GM23338 (cell line): ENCODE measurements at regions not wholly inside any gene's neighbourhood (a gene's known extent, or its start where the extent isn't known, plus 50 kb on each side); places are given as distances from the start of the nearest gene placed in this dataset.

Experiments used
- ATAC-seq: fragments of 200-7000 bp; cut with Tn5 transposase; 3 replicates; pipeline ENCODE4 v1.9.1; 2020
- DNase-seq: peaks from one replicate; pipeline ENCODE4 v3.0.0-alpha.2; 2015; ENCODE audit warnings: low spot score
- H2AFZ ChIP-seq: fragments of 200-600 bp; sonication (generic); 2 replicates; pipeline ENCODE4 v1.8.0; 2016; ENCODE audit warnings: antibody characterized with exemption, mild to moderate bottlenecking, moderate library complexity
- H3F3A ChIP-seq: fragments of 200-600 bp; sonication (generic); replicated peaks from 2 replicates; pipeline ENCODE4 v1.8.0; 2017; ENCODE audit warnings: antibody characterized with exemption, mixed run types, low read depth
- H3K27ac ChIP-seq: fragments of 200-600 bp; sonication (generic); 2 replicates; pipeline ENCODE4 v1.6.1; 2016; ENCODE audit warnings: low read depth
- H3K27me3 ChIP-seq: fragments of 200-600 bp; sonication (generic); 2 replicates; pipeline ENCODE4 v1.8.0; 2016; ENCODE audit warnings: mild to moderate bottlenecking, mixed run types, moderate library complexity; ENCODE audit not compliant: insufficient read depth
- H3K36me3 ChIP-seq: fragments of 200-600 bp; sonication (generic); 2 replicates; pipeline ENCODE4 v1.8.0; 2016; ENCODE audit warnings: mild to moderate bottlenecking; ENCODE audit not compliant: insufficient read depth
- H3K4me1 ChIP-seq: fragments of 200-600 bp; sonication (generic); 2 replicates; pipeline ENCODE4 v1.8.0; 2016; ENCODE audit warnings: mild to moderate bottlenecking, moderate library complexity; ENCODE audit not compliant: insufficient read depth
- H3K4me2 ChIP-seq: fragments of 200-600 bp; sonication (generic); 2 replicates; pipeline ENCODE4 v1.7.1; 2017; ENCODE audit warnings: mixed run types
- H3K4me3 ChIP-seq: fragments of 200-600 bp; sonication (generic); 2 replicates; pipeline ENCODE4 v1.6.1; 2016; ENCODE audit warnings: mixed run types
- H3K79me2 ChIP-seq: fragments of 200-600 bp; sonication (generic); replicated peaks from 2 replicates; pipeline ENCODE4 v1.8.0; 2017; ENCODE audit warnings: mild to moderate bottlenecking; ENCODE audit not compliant: insufficient read depth
- H3K9me2 ChIP-seq: fragments of 200-600 bp; sonication (generic); 2 replicates; pipeline ENCODE4 v1.8.0; 2017; ENCODE audit not compliant: insufficient read depth
- H4K20me1 ChIP-seq: fragments of 200-600 bp; sonication (generic); replicated peaks from 2 replicates; pipeline ENCODE4 v1.8.0; 2017; ENCODE audit warnings: mild to moderate bottlenecking; ENCODE audit not compliant: insufficient read depth
- H3K27ac Mint-ChIP-seq: 2 replicates; pipeline ENCODE4 v1.8.0; 2020; ENCODE audit warnings: inconsistent platforms, mild to moderate bottlenecking, moderate library complexity, mixed read lengths
- H3K27me3 Mint-ChIP-seq: 3 replicates; pipeline ENCODE4 v1.8.0; 2022; ENCODE audit warnings: low read depth, mild to moderate bottlenecking, moderate library complexity, mixed read lengths, inconsistent platforms; ENCODE audit not compliant: insufficient read depth, poor library complexity
- H3K36me3 Mint-ChIP-seq: 3 replicates; pipeline ENCODE4 v1.8.0; 2021; ENCODE audit warnings: low read depth, mild to moderate bottlenecking, inconsistent platforms, moderate library complexity, mixed read lengths
- H3K4me1 Mint-ChIP-seq: 3 replicates; pipeline ENCODE4 v1.8.0; 2020; ENCODE audit warnings: mild to moderate bottlenecking, inconsistent platforms, mixed read lengths
- H3K4me3 Mint-ChIP-seq: 3 replicates; pipeline ENCODE4 v1.8.0; 2021; ENCODE audit warnings: moderate library complexity, mild to moderate bottlenecking, inconsistent platforms, mixed read lengths
- H3K9me3 Mint-ChIP-seq: 3 replicates; pipeline ENCODE4 v1.8.0; 2020; ENCODE audit warnings: moderate library complexity, mild to moderate bottlenecking, inconsistent platforms, mixed read lengths
- EZH2 ChIP-seq: fragments of 200-600 bp; sonication (generic); IDR thresholded peaks from one replicate; pipeline ENCODE4 v1.8.0; 2017; ENCODE audit warnings: antibody characterized with exemption, mild to moderate bottlenecking, low read depth; ENCODE audit not compliant: unreplicated experiment
- TF ChIP-seq, protein P1 (sequence below): fragments of 250-450 bp; sonication (Bioruptor Pico); IDR thresholded peaks from 2 replicates; pipeline ENCODE4 v1.5.0; 2020; ENCODE audit warnings: mild to moderate bottlenecking, moderate library complexity
- TF ChIP-seq, protein P2 (sequence below): IDR thresholded peaks from one replicate; pipeline ENCODE4 v1.6.1; 2018; ENCODE audit warnings: antibody characterized with exemption; ENCODE audit not compliant: unreplicated experiment

DNA sequence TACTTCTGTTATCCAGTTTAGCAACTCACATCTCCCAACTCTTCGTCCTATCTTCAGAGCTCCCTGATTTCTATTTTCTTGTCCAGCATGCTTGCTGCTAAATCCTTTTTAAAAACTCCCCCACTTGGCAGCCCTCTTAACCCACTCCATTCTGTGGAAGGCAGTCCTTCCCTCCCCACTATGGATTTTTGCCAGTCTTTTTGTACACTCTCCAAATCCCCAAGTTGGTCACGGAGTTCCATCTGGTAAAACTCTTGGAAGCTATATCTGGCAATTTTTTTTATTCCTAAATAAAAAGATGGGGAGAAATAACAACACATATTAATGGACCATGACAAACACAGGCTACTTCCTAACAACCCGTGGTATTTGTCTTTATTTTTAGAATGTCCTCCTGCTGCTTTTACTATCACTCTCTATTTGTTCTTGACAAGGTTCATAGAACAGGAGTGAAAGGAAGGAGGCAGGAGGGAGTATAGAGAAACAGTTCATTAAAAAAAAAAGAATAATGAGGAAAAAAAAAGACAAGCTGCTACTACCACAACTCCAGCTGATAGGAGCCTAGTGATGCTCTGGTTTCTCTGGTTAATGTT lies 120.0 kb upstream of the THSD7B start (continued):
- TF ChIP-seq, protein P1, sequence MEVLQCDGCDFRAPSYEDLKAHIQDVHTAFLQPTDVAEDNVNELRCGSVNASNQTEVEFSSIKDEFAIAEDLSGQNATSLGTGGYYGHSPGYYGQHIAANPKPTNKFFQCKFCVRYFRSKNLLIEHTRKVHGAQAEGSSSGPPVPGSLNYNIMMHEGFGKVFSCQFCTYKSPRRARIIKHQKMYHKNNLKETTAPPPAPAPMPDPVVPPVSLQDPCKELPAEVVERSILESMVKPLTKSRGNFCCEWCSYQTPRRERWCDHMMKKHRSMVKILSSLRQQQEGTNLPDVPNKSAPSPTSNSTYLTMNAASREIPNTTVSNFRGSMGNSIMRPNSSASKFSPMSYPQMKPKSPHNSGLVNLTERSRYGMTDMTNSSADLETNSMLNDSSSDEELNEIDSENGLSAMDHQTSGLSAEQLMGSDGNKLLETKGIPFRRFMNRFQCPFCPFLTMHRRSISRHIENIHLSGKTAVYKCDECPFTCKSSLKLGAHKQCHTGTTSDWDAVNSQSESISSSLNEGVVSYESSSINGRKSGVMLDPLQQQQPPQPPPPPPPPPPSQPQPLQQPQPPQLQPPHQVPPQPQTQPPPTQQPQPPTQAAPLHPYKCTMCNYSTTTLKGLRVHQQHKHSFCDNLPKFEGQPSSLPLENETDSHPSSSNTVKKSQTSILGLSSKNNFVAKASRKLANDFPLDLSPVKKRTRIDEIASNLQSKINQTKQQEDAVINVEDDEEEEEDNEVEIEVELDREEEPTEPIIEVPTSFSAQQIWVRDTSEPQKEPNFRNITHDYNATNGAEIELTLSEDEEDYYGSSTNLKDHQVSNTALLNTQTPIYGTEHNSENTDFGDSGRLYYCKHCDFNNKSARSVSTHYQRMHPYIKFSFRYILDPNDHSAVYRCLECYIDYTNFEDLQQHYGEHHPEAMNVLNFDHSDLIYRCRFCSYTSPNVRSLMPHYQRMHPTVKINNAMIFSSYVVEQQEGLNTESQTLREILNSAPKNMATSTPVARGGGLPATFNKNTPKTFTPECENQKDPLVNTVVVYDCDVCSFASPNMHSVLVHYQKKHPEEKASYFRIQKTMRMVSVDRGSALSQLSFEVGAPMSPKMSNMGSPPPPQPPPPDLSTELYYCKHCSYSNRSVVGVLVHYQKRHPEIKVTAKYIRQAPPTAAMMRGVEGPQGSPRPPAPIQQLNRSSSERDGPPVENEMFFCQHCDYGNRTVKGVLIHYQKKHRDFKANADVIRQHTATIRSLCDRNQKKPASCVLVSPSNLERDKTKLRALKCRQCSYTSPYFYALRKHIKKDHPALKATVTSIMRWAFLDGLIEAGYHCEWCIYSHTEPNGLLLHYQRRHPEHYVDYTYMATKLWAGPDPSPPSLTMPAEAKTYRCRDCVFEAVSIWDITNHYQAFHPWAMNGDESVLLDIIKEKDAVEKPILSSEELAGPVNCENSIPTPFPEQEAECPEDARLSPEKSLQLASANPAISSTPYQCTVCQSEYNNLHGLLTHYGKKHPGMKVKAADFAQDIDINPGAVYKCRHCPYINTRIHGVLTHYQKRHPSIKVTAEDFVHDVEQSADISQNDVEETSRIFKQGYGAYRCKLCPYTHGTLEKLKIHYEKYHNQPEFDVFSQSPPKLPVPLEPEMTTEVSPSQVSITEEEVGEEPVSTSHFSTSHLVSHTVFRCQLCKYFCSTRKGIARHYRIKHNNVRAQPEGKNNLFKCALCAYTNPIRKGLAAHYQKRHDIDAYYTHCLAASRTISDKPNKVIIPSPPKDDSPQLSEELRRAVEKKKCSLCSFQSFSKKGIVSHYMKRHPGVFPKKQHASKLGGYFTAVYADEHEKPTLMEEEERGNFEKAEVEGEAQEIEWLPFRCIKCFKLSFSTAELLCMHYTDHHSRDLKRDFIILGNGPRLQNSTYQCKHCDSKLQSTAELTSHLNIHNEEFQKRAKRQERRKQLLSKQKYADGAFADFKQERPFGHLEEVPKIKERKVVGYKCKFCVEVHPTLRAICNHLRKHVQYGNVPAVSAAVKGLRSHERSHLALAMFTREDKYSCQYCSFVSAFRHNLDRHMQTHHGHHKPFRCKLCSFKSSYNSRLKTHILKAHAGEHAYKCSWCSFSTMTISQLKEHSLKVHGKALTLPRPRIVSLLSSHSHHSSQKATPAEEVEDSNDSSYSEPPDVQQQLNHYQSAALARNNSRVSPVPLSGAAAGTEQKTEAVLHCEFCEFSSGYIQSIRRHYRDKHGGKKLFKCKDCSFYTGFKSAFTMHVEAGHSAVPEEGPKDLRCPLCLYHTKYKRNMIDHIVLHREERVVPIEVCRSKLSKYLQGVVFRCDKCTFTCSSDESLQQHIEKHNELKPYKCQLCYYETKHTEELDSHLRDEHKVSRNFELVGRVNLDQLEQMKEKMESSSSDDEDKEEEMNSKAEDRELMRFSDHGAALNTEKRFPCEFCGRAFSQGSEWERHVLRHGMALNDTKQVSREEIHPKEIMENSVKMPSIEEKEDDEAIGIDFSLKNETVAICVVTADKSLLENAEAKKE (CRISPR knock-in tag): no peak

DNA sequence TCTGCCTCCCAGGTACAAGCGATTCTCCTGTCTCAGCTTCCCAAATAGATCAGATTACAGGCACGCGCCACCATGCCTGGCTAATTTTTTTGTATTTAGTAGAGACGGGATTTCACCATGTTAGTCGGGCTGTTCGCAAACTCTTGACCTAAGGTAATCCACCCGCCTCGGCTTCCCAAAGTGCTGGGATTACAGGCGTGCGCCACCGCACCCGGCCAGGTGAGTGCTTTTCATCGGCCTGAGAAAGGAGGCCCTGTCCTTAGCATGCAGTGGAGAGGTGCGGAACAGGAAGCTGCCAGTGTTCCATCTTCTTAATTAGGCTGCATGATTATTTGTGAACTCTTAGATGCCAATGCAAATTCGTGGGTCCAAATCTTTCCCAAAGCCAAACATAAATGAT lies 125.7 kb upstream of the THSD7B start:
- H3K27me3 ChIP-seq: no peaks in the 10 kb centered on the region
- Mint-ChIP-seq H3K4me3 (no peak overlapping the region), H3K27ac (no peak overlapping the region), H3K27me3 (peaks cover 3% of the 10 kb centered on the region), H3K4me1 (no peaks in the 10 kb centered on the region), H3K9me3 (no peaks in the 10 kb centered on the region; the same call in 2 of the 3 replicates), H3K36me3 (no peaks in the 10 kb centered on the region)
- no peak overlapping the region for H3K4me3 ChIP-seq
- DNase-seq: no peak
- no peaks in the 10 kb centered on the region for H3F3A ChIP-seq
- H2AFZ ChIP-seq: no peak overlapping the region
- ATAC-seq: no peak
- no peaks in the 10 kb centered on the region; the same call in 1 of the 2 replicates for H3K9me2 ChIP-seq
- no peaks in the 10 kb centered on the region for H3K4me1 ChIP-seq
- H3K4me2 ChIP-seq: no peak overlapping the region
- no peak overlapping the region for H3K27ac ChIP-seq
- H3K36me3 ChIP-seq: no peaks in the 10 kb centered on the region
- H4K20me1 ChIP-seq: no peaks in the 10 kb centered on the region
- no peak for TF ChIP-seq EZH2
- TF ChIP-seq, protein P2, sequence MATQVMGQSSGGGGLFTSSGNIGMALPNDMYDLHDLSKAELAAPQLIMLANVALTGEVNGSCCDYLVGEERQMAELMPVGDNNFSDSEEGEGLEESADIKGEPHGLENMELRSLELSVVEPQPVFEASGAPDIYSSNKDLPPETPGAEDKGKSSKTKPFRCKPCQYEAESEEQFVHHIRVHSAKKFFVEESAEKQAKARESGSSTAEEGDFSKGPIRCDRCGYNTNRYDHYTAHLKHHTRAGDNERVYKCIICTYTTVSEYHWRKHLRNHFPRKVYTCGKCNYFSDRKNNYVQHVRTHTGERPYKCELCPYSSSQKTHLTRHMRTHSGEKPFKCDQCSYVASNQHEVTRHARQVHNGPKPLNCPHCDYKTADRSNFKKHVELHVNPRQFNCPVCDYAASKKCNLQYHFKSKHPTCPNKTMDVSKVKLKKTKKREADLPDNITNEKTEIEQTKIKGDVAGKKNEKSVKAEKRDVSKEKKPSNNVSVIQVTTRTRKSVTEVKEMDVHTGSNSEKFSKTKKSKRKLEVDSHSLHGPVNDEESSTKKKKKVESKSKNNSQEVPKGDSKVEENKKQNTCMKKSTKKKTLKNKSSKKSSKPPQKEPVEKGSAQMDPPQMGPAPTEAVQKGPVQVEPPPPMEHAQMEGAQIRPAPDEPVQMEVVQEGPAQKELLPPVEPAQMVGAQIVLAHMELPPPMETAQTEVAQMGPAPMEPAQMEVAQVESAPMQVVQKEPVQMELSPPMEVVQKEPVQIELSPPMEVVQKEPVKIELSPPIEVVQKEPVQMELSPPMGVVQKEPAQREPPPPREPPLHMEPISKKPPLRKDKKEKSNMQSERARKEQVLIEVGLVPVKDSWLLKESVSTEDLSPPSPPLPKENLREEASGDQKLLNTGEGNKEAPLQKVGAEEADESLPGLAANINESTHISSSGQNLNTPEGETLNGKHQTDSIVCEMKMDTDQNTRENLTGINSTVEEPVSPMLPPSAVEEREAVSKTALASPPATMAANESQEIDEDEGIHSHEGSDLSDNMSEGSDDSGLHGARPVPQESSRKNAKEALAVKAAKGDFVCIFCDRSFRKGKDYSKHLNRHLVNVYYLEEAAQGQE: no peak
- no peaks in the 10 kb centered on the region for H3K79me2 ChIP-seq
